ENCODE measurements at regions not wholly inside any gene's neighbourhood (a gene's known extent, or its start where the extent isn't known, plus 50 kb on each side); places are given as distances from the start of the nearest gene placed in this dataset.
A peak's percentile ranks its signal among the peaks of the same experiment; 100 is the strongest.

- TF ChIP-seq ZFX (IDR thresholded peaks at IDR 0.05) (no peak), CTCF (conservative IDR thresholded peaks at IDR 0.05) (no peak)
- H3K27ac ChIP-seq: no peak overlapping the region
These were observed 150.1 kb downstream of the PPP1R2C start for GRCh38 chrX:42627891-42628290.

GRCh38 chrX:42624524-42624923 lies 153.4 kb downstream of the PPP1R2C start:
- TF ChIP-seq ZFX (IDR thresholded peaks at IDR 0.05): no peak
- TF ChIP-seq CTCF (conservative IDR thresholded peaks at IDR 0.05): no peak
- no peak overlapping the region for H3K27ac ChIP-seq

GRCh38 chrX:42619068-42619467 lies 158.9 kb downstream of the PPP1R2C start:
- TF ChIP-seq CTCF (conservative IDR thresholded peaks at IDR 0.05) (no peak), ZFX (IDR thresholded peaks at IDR 0.05) (no peak)
- no peak overlapping the region for H3K27ac ChIP-seq

- TF ChIP-seq ZFX (IDR thresholded peaks at IDR 0.05): no peak
- TF ChIP-seq CTCF (conservative IDR thresholded peaks at IDR 0.05): no peak
- no peak overlapping the region for H3K27ac ChIP-seq
These were observed 161.0 kb downstream of the PPP1R2C start for GRCh38 chrX:42616981-42617380.

GRCh38 chrX:42615161-42615563 lies 162.8 kb downstream of the PPP1R2C start:
- no peak for TF ChIP-seq ZFX (IDR thresholded peaks at IDR 0.05)
- TF ChIP-seq CTCF (conservative IDR thresholded peaks at IDR 0.05): peak; percentile 32
- no peak overlapping the region for H3K27ac ChIP-seq

- TF ChIP-seq CTCF (conservative IDR thresholded peaks at IDR 0.05) (no peak), ZFX (IDR thresholded peaks at IDR 0.05) (no peak)
- no peak overlapping the region for H3K27ac ChIP-seq
These were observed 171.4 kb downstream of the PPP1R2C start for GRCh38 chrX:42606591-42606990.

- TF ChIP-seq ZFX (IDR thresholded peaks at IDR 0.05) (no peak), CTCF (conservative IDR thresholded peaks at IDR 0.05) (no peak)
- H3K27ac ChIP-seq: no peak overlapping the region
These were observed 173.7 kb downstream of the PPP1R2C start for GRCh38 chrX:42604302-42604701.

Data from C4-2B (cell line).